ENCODE measurements at regions not wholly inside any gene's neighbourhood (a gene's known extent, or its start where the extent isn't known, plus 50 kb on each side); places are given as distances from the start of the nearest gene placed in this dataset.
"Not testable (repeated sequence)": the region's sequence is repeated elsewhere in the genome, so short reads cannot be mapped to it uniquely, and the experiment has no call there.

DNA sequence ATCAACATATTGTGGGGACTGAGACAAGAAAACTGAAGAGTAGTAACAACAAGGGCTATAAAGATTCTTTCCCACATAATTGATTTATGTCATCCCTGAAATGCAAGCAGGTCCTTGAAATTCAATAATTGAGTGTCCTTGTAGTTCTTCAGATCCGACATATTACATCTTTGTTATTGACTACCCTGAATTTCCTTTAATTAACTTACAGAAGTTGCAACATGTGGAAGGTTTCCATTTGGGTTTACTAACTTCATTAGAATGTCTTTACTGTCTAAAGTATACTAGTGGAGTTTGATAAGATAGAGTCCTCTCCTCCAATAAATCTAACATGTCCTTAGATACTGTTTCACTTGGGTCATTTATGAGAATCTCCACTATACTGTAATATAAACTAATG lies 951.8 kb downstream of the SLC6A15 start:
- no peaks in the 10 kb centered on the region for H3K9me3 ChIP-seq (ENCODE audit: insufficient read depth, low read depth, low read length)
- no peaks in the 10 kb centered on the region for H3K36me3 ChIP-seq (ENCODE audit: insufficient read depth, low read length)
- no peak overlapping the region for H3K27ac ChIP-seq (ENCODE audit: low read depth, low read length)
- peaks cover 8% of the 10 kb centered on the region for H3K4me1 ChIP-seq (ENCODE audit: insufficient read depth, low read length)
- no peak overlapping the region for H3K4me3 ChIP-seq (ENCODE audit: low read length)
- WGBS: 100% methylated on average over 1 of the region's 1 CpG
- H3K27me3 ChIP-seq (ENCODE audit: insufficient read depth, low read length): no peaks in the 10 kb centered on the region
- H3K9ac ChIP-seq (ENCODE audit: low read depth, low read length): no peak overlapping the region

DNA sequence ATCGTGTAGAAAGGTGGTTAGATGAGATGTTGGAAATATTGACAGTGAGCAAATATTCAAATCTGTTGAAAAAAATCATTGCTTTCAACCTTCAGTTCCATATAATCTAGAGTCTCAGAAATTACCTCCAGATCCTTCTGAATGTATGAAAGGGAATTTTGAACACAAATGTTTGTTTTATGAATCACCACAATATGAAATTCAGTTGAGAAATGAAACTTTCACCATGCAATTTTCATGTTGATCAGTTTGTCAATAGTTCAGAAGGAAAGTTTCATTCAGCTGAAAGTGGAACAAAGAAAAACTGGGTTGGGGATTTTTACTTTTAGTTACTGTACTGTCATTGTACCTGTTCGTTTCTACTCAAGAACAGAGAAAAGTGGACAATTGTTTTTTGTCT lies 953.6 kb downstream of the SLC6A15 start:
- H3K4me3 ChIP-seq (ENCODE audit: low read length): no peak overlapping the region
- no peak overlapping the region for H3K9ac ChIP-seq (ENCODE audit: low read depth, low read length)
- 88% methylated on average over 2 of the region's 2 CpGs for WGBS
- H3K27me3 ChIP-seq (ENCODE audit: insufficient read depth, low read length): no peaks in the 10 kb centered on the region
- H3K9me3 ChIP-seq (ENCODE audit: insufficient read depth, low read depth, low read length): no peaks in the 10 kb centered on the region
- peaks cover 26% of the 10 kb centered on the region for H3K4me1 ChIP-seq (ENCODE audit: insufficient read depth, low read length)
- no peak overlapping the region for H3K27ac ChIP-seq (ENCODE audit: low read depth, low read length)
- no peaks in the 10 kb centered on the region for H3K36me3 ChIP-seq (ENCODE audit: insufficient read depth, low read length)

GRCh38 chr12:83954956-83955601 lies 957.5 kb downstream of the SLC6A15 start:
- H3K36me3 ChIP-seq (ENCODE audit: insufficient read depth, low read length): no peaks in the 10 kb centered on the region
- peaks cover 30% of the 10 kb centered on the region for H3K4me1 ChIP-seq (ENCODE audit: insufficient read depth, low read length)
- H3K27me3 ChIP-seq (ENCODE audit: insufficient read depth, low read length): no peaks in the 10 kb centered on the region
- H3K9me3 ChIP-seq (ENCODE audit: insufficient read depth, low read depth, low read length): peaks cover 10% of the 10 kb centered on the region; the same call in 1 of the 2 replicates
- H3K4me3 ChIP-seq (ENCODE audit: low read length): 0 out of 2 replicates have a peak overlapping the region, but pooled peaks have one; percentile 9
- 33% methylated on average over 3 of the region's 3 CpGs for WGBS
- H3K9ac ChIP-seq (ENCODE audit: low read depth, low read length): no peak overlapping the region
- peak overlapping the region; percentile 63 for H3K27ac ChIP-seq (ENCODE audit: low read depth, low read length)

DNA sequence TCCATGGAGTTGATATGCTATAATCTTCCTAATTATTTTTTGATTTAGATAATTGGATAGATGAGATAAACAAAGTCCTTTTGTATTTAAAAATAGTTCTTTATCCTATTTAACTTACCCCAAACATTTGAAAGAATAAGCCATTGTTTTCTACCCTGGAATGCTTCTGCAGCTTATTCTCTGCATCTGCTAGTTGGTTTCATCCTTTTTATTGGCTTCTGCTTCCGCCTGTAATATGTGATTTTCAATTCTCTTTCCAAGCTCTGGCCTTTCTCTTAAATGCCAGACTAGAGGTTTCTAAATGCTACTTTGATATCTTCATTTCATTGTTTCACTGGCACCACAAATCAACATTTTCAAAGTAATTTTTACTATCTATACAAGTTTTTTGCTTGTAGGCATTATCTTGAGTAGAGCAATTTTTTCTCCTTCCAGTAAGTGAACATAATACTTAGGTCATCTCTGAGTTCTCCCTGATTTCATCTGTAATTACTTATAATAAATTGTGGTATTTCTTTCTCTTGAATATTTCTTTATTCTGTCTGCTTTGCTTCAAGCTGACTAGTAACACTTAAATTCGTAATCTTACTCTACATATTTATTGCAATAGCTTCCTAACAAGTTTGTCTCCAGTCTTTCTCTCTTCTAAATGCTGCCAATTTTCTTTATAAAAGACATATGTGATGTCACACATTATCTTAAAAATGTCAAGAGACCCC lies 958.4 kb downstream of the SLC6A15 start:
- Histone ChIP-seq H3K9ac (ENCODE audit: low read depth, low read length) (no peak overlapping the region), H3K4me3 (ENCODE audit: low read length) (0 out of 2 replicates have a peak overlapping the region, but pooled peaks have one; percentile 9), H3K27me3 (ENCODE audit: insufficient read depth, low read length) (no peaks in the 10 kb centered on the region), H3K27ac (ENCODE audit: low read depth, low read length) (peak overlapping the region; percentile 63; the same call in 1 of the 2 replicates), H3K9me3 (ENCODE audit: insufficient read depth, low read depth, low read length) (peaks cover 10% of the 10 kb centered on the region; the same call in 1 of the 2 replicates), H3K36me3 (ENCODE audit: insufficient read depth, low read length) (no peaks in the 10 kb centered on the region), H3K4me1 (ENCODE audit: insufficient read depth, low read length) (peaks cover 30% of the 10 kb centered on the region)
- WGBS: 93% methylated on average over 2 of the region's 2 CpGs

GRCh38 chr12:83945871-83946270 lies 966.7 kb downstream of the SLC6A15 start:
- no peaks in the 10 kb centered on the region for H3K36me3 ChIP-seq (ENCODE audit: insufficient read depth, low read length)
- no peaks in the 10 kb centered on the region for H3K4me1 ChIP-seq (ENCODE audit: insufficient read depth, low read length)
- H3K9me3 ChIP-seq (ENCODE audit: insufficient read depth, low read depth, low read length): peaks cover 5% of the 10 kb centered on the region; the same call in 1 of the 2 replicates
- no peak overlapping the region for H3K9ac ChIP-seq (ENCODE audit: low read depth, low read length)
- H3K4me3 ChIP-seq (ENCODE audit: low read length): no peak overlapping the region
- H3K27me3 ChIP-seq (ENCODE audit: insufficient read depth, low read length): no peaks in the 10 kb centered on the region
- H3K27ac ChIP-seq (ENCODE audit: low read depth, low read length): no peak overlapping the region

DNA sequence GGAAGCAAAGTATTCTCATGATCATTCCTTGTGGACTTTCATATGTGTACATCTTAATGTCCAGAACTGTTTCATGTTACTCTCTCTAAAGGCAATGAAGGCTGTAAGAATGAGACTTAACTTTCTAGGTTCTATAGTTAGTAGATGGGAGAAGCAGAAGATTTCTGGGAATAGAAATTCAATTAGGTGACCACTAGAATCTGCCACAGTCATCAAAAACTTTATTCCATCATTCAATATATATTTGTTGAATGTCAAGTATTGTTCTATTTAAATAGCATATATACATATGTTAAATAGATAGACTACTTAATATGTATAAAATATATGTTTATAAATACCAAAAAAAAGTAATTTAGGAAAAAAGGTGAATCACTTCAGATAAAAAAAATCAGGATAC lies 972.9 kb downstream of the SLC6A15 start:
- no peak overlapping the region for H3K4me3 ChIP-seq (ENCODE audit: low read length)
- H3K27ac ChIP-seq (ENCODE audit: low read depth, low read length): no peak overlapping the region
- H3K9me3 ChIP-seq (ENCODE audit: insufficient read depth, low read depth, low read length): no peaks in the 10 kb centered on the region
- no peaks in the 10 kb centered on the region for H3K27me3 ChIP-seq (ENCODE audit: insufficient read depth, low read length)
- no peaks in the 10 kb centered on the region for H3K4me1 ChIP-seq (ENCODE audit: insufficient read depth, low read length)
- no peaks in the 10 kb centered on the region for H3K36me3 ChIP-seq (ENCODE audit: insufficient read depth, low read length)
- no peak overlapping the region for H3K9ac ChIP-seq (ENCODE audit: low read depth, low read length)

DNA sequence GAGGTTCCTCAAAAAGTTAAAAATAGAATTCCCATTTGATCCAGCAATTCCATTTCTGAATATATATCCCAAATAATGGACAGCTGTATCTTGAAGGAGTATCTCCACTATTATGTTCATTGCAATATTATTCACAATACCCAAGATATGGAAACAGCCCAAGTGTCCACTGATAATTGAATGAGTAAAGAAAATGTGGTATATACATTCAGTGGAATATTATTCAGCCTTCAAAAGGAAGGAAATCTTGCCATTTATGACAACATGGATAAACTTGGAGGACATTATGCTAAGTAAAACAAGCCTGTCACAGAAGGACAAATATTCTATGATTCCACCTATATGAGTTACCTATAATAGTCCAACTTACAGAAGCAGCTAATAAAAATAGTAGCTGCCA lies 979.0 kb downstream of the SLC6A15 start:
- Histone ChIP-seq H3K27ac (ENCODE audit: low read depth, low read length) (no peak overlapping the region), H3K4me3 (ENCODE audit: low read length) (no peak overlapping the region), H3K9me3 (ENCODE audit: insufficient read depth, low read depth, low read length) (no peaks in the 10 kb centered on the region), H3K27me3 (ENCODE audit: insufficient read depth, low read length) (no peaks in the 10 kb centered on the region), H3K9ac (ENCODE audit: low read depth, low read length) (no peak overlapping the region), H3K4me1 (ENCODE audit: insufficient read depth, low read length) (no peaks in the 10 kb centered on the region), H3K36me3 (ENCODE audit: insufficient read depth, low read length) (no peaks in the 10 kb centered on the region)

GRCh38 chr12:83932011-83932410 lies 980.6 kb downstream of the SLC6A15 start:
- H3K36me3 ChIP-seq (ENCODE audit: insufficient read depth, low read length): no peaks in the 10 kb centered on the region
- H3K27me3 ChIP-seq (ENCODE audit: insufficient read depth, low read length): no peaks in the 10 kb centered on the region
- H3K4me3 ChIP-seq (ENCODE audit: low read length): no peak overlapping the region
- no peak overlapping the region for H3K27ac ChIP-seq (ENCODE audit: low read depth, low read length)
- H3K9ac ChIP-seq (ENCODE audit: low read depth, low read length): no peak overlapping the region
- no peaks in the 10 kb centered on the region for H3K9me3 ChIP-seq (ENCODE audit: insufficient read depth, low read depth, low read length)
- WGBS: 100% methylated on average over 1 of the region's 4 CpGs
- H3K4me1 ChIP-seq (ENCODE audit: insufficient read depth, low read length): no peaks in the 10 kb centered on the region

- Histone ChIP-seq H3K9ac (ENCODE audit: low read depth, low read length) (no peak overlapping the region), H3K4me3 (ENCODE audit: low read length) (no peak overlapping the region), H3K36me3 (ENCODE audit: insufficient read depth, low read length) (no peaks in the 10 kb centered on the region), H3K9me3 (ENCODE audit: insufficient read depth, low read depth, low read length) (no peaks in the 10 kb centered on the region), H3K27me3 (ENCODE audit: insufficient read depth, low read length) (no peaks in the 10 kb centered on the region), H3K27ac (ENCODE audit: low read depth, low read length) (no peak overlapping the region), H3K4me1 (ENCODE audit: insufficient read depth, low read length) (no peaks in the 10 kb centered on the region)
These were observed 981.1 kb downstream of the SLC6A15 start for GRCh38 chr12:83931451-83931850.

GRCh38 chr12:83929792-83930191 lies 982.8 kb downstream of the SLC6A15 start:
- not testable (repeated sequence) for H3K4me1 ChIP-seq (ENCODE audit: insufficient read depth, low read length); H3K27ac ChIP-seq (ENCODE audit: low read depth, low read length); H3K4me3 ChIP-seq (ENCODE audit: low read length); H3K27me3 ChIP-seq (ENCODE audit: insufficient read depth, low read length); H3K9me3 ChIP-seq (ENCODE audit: insufficient read depth, low read depth, low read length); H3K36me3 ChIP-seq (ENCODE audit: insufficient read depth, low read length); H3K9ac ChIP-seq (ENCODE audit: low read depth, low read length)
- WGBS: 95% methylated on average over 12 of the region's 13 CpGs

DNA sequence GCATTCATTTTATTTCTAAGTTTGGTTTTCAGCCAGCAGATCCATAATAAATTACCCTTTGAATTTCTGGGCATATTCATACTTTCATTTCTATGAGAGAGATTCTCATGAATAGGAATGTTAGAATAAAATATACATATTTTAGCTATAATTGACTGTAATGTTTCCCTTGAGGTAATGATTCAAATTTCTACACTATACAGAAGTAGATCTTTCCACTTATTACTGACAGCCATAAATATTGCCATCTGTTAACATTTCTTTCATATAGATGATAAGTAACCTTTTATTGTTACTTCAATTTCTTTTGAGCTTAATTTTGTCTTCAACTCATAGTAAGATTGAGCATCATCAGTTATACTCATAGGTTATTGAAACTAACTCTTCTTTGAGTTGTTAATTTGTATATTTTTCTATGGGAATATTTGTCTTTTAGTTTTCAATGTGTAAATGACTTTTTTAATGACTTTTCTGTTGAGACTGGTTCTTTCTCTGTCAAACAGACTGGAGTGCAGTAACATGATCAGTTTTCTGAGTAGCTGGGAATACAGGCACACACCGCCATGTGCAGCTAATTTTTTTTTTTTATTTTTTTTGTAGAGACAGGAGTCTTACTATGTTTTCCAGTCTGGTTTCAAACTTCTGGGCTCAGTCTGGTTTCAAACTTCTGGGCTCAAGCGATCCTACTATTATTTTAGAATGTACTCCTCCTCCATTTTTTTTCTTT lies 991.6 kb downstream of the SLC6A15 start:
- Histone ChIP-seq H3K27ac (ENCODE audit: low read depth, low read length) (no peak overlapping the region), H3K9ac (ENCODE audit: low read depth, low read length) (no peak overlapping the region), H3K4me3 (ENCODE audit: low read length) (no peak overlapping the region), H3K4me1 (ENCODE audit: insufficient read depth, low read length) (no peaks in the 10 kb centered on the region), H3K9me3 (ENCODE audit: insufficient read depth, low read depth, low read length) (no peaks in the 10 kb centered on the region), H3K27me3 (ENCODE audit: insufficient read depth, low read length) (no peaks in the 10 kb centered on the region), H3K36me3 (ENCODE audit: insufficient read depth, low read length) (no peaks in the 10 kb centered on the region)
- 90% methylated on average over 2 of the region's 2 CpGs for WGBS

Data from HUES64 (cell line).